H1 (cell line): ENCODE measurements at regions not wholly inside any gene's neighbourhood (a gene's known extent, or its start where the extent isn't known, plus 50 kb on each side); places are given as distances from the start of the nearest gene placed in this dataset.

ENCODE experiments used
- CREB1 ChIP-seq: IDR thresholded peaks from 2 replicates; pipeline ENCODE4 v1.6.1; 2012; ENCODE audit warnings: inconsistent platforms
- CTBP2 ChIP-seq: IDR thresholded peaks from 2 replicates; pipeline ENCODE4 v1.7.0; 2011; ENCODE audit warnings: borderline replicate concordance, mild to moderate bottlenecking, moderate library complexity, mixed read lengths, low read length; ENCODE audit not compliant: insufficient read depth, insufficient read length
- NANOG ChIP-seq: IDR thresholded peaks from 2 replicates; pipeline ENCODE4 v1.6.1; 2011; ENCODE audit warnings: low read length, low read depth, mild to moderate bottlenecking, inconsistent platforms; ENCODE audit not compliant: insufficient read depth, poor library complexity, severe bottlenecking
- POLR2A ChIP-seq, 2 experiments: IDR thresholded peaks; 1 replicate in 1 of 2; 2 replicates in 1 of 2; pipeline ENCODE4 v1.6.1; 2011; ENCODE audit warnings: low read depth in 2 of 2, low read length in 2 of 2, mild to moderate bottlenecking in 2 of 2; ENCODE audit errors: control extremely low read depth in 1 of 2
- POLR2AphosphoS5 ChIP-seq: IDR thresholded peaks from 2 replicates; pipeline ENCODE4 v1.6.1; 2011; ENCODE audit warnings: low read depth, low read length
- RNF2 ChIP-seq: fragments of 200-900, 300-1000 bp; sonication (generic); IDR thresholded peaks from 2 replicates; pipeline ENCODE4 v1.7.1; 2016; ENCODE audit warnings: borderline replicate concordance, low read depth, mild to moderate bottlenecking, antibody characterized with exemption, low read length; ENCODE audit not compliant: poor library complexity, severe bottlenecking; ENCODE audit errors: missing control alignments
- SIN3A ChIP-seq, 2 experiments: IDR thresholded peaks in 1 of 2; conservative IDR thresholded peaks in 1 of 2; 2 replicates each; pipeline ENCODE4 v1.6.1; 2011 to 2012; ENCODE audit warnings: low read length in 2 of 2, improper control_type of control experiment in 1 of 2, low read depth in 1 of 2, mild to moderate bottlenecking in 1 of 2
- SP2 ChIP-seq: IDR thresholded peaks from 2 replicates; pipeline ENCODE4 v1.6.1; 2012; ENCODE audit warnings: mild to moderate bottlenecking, low read length, inconsistent platforms
- TF ChIP-seq, protein P1 (sequence below): IDR thresholded peaks from 2 replicates; pipeline ENCODE4 v1.6.1; 2012; ENCODE audit warnings: inconsistent platforms

DNA sequence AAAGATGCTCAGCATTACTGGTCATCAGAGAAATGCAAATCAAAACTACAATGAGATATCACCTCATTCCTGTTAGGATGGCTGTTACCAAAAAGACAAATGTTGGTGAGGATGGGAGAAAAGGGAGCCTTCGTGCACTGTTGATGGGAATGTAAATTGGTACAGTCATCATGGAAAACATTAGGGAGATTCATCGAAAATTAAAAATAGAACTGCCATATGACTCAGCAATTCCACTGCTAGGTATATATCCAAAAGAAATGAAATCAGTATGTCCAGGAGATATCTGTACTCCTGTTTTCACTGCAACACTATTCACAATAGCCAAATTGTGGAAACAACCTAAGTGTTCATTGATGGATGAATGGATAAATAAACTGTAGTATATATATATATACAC is 228.1 kb downstream of the ACTR3B start (continued):
- no peak for TF ChIP-seq RNF2
- no peak for TF ChIP-seq CREB1
- TF ChIP-seq, protein P1, sequence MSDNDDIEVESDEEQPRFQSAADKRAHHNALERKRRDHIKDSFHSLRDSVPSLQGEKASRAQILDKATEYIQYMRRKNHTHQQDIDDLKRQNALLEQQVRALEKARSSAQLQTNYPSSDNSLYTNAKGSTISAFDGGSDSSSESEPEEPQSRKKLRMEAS, result no peak
- TF ChIP-seq POLR2AphosphoS5, result no peak
- TF ChIP-seq POLR2A (IDR thresholded peaks at IDR 0.05; ENCODE audit: control extremely low read depth in 1 of 2, low read depth in 2 of 2, low read length in 2 of 2), result no peak
- TF ChIP-seq NANOG, result no peak
- no peak for TF ChIP-seq CTBP2
- no peak for TF ChIP-seq SP2
- TF ChIP-seq SIN3A (conservative IDR thresholded peaks at IDR 0.05 in 1 of 2, IDR thresholded peaks at IDR 0.05 in 1 of 2; ENCODE audit: low read depth in 1 of 2, low read length in 2 of 2), result no peak
- TF ChIP-seq, all 59 proteins: peak for 0
